PC-9 (cell line): ENCODE measurements at regions not wholly inside any gene's neighbourhood (a gene's known extent, or its start where the extent isn't known, plus 50 kb on each side); places are given as distances from the start of the nearest gene placed in this dataset.

Experiments
- BruUV-seq: library from RNA; stranded (reverse); fragments of 400-500 nt; replicated peaks from 2 replicates; lab custom pipeline; 2021; lab: Mats Ljungman, UMichigan
- CTCF ChIA-PET: fragments of 300-600 bp; sonication (Branson Sonifier 250); formaldehyde crosslinking; loops from one replicate; lab custom pipeline; 2022; ENCODE audit warnings: antibody characterized with exemption; lab: Charles Lee
- POLR2A ChIA-PET: fragments of 300-600 bp; sonication (Branson Sonifier 250); formaldehyde crosslinking; loops from one replicate; lab custom pipeline; 2022; ENCODE audit warnings: antibody characterized with exemption; ENCODE audit not compliant: unreplicated experiment; lab: Charles Lee
- DNase-seq, 2 experiments: peaks; one replicate each; pipeline versions ENCODE4 v3.0.0 to v3.0.0-alpha.2; 2015 to 2022; ENCODE audit warnings: mixed read lengths in 1 of 2
- H2AFZ ChIP-seq: fragments of 200-600 bp; sonication (generic); 2 replicates; pipeline ENCODE4 v1.8.1; 2017; ENCODE audit warnings: antibody characterized with exemption
- H3F3A ChIP-seq: fragments of 200-600 bp; sonication (generic); 2 replicates; pipeline ENCODE4 v1.8.1; 2017; ENCODE audit warnings: antibody characterized with exemption, mild to moderate bottlenecking, low read depth; ENCODE audit not compliant: insufficient read depth
- H3K27ac ChIP-seq: fragments of 200-600 bp; sonication (generic); 2 replicates; pipeline ENCODE4 v1.6.1; 2016; ENCODE audit warnings: mixed run types
- H3K27me3 ChIP-seq: fragments of 200-600 bp; sonication (generic); 2 replicates; pipeline ENCODE4 v1.6.1; 2016; ENCODE audit warnings: low read depth, mixed run types; ENCODE audit not compliant: insufficient read depth
- H3K36me3 ChIP-seq: fragments of 200-600 bp; sonication (generic); 2 replicates; pipeline ENCODE4 v1.6.1; 2016; ENCODE audit warnings: low read depth, mixed run types
- H3K4me1 ChIP-seq: fragments of 200-600 bp; sonication (generic); replicated peaks from 2 replicates; pipeline ENCODE4 v1.6.1; 2016; ENCODE audit warnings: mixed run types; ENCODE audit not compliant: insufficient read depth
- H3K4me2 ChIP-seq: fragments of 200-600 bp; sonication (generic); 2 replicates; pipeline ENCODE4 v1.6.1; 2017; ENCODE audit warnings: mixed run types
- H3K4me3 ChIP-seq: fragments of 200-600 bp; sonication (generic); 2 replicates; pipeline ENCODE4 v1.6.1; 2016; ENCODE audit warnings: mixed run types
- H3K79me2 ChIP-seq: fragments of 200-600 bp; sonication (generic); 2 replicates; pipeline ENCODE4 v1.6.1; 2017; ENCODE audit warnings: low read depth, mixed run types
- H3K9me2 ChIP-seq: fragments of 200-600 bp; sonication (generic); 2 replicates; pipeline ENCODE4 v1.8.1; 2017; ENCODE audit warnings: mild to moderate bottlenecking; ENCODE audit not compliant: insufficient read depth
- H3K9me3 ChIP-seq: fragments of 200-600 bp; sonication (generic); 2 replicates; pipeline ENCODE4 v1.8.1; 2016; ENCODE audit warnings: low read depth; ENCODE audit not compliant: insufficient read depth
- H4K20me1 ChIP-seq: fragments of 200-600 bp; sonication (generic); 2 replicates; pipeline ENCODE4 v1.8.1; 2017; ENCODE audit not compliant: insufficient read depth
- CTCF ChIP-seq: fragments of 200-600 bp; sonication (generic); conservative IDR thresholded peaks from 2 replicates; pipeline ENCODE4 v1.6.1; 2017; ENCODE audit warnings: mixed run types, antibody characterized with exemption, mild to moderate bottlenecking, moderate library complexity
- EZH2 ChIP-seq: fragments of 200-600 bp; sonication (generic); IDR thresholded peaks from 2 replicates; pipeline ENCODE4 v1.8.0; 2017; ENCODE audit warnings: antibody characterized with exemption, low read depth
- intact Hi-C: fragments of 100-400 bp; cut with micrococcal nuclease; formaldehyde crosslinking; loops from one replicate; pipeline ENCODE4 v1.10.0; 2022; ENCODE audit not compliant: unreplicated experiment

DNA sequence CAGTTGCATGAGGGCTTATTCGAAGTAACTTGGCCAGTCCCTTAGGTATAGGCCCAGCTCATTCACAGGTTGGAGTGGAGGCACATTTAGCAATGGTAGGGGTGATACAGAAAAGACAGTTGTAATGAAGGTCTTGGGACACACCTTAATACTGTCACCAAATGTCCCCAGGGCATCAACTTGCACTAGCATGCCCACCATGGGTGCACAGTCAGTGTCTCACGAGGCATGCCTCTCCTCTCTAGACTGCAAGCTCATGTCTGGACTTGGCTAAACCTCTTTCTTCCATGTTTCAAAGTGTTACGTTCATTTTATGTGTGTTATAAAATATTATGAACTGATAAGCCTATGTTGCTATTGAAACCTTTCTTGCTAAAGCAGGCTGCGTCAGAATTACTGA is 124.0 kb upstream of the ECI2 start:
- no peaks in the 10 kb centered on the region for H3K36me3 ChIP-seq
- intact Hi-C loops: no loop called here
- no peaks in the 10 kb centered on the region for H3F3A ChIP-seq
- H2AFZ ChIP-seq: no peak overlapping the region
- CTCF ChIA-PET: no interaction called here
- no TSS peak for BruUV-seq
- H3K27ac ChIP-seq: no peak overlapping the region
- no peak overlapping the region for H3K4me2 ChIP-seq
- H4K20me1 ChIP-seq: no peaks in the 10 kb centered on the region
- no peak for TF ChIP-seq CTCF
- TF ChIP-seq EZH2: no peak
- H3K4me3 ChIP-seq: no peak overlapping the region
- H3K9me2 ChIP-seq: no peaks in the 10 kb centered on the region
- H3K27me3 ChIP-seq: no peaks in the 10 kb centered on the region
- DNase-seq: no peak
- no peaks in the 10 kb centered on the region for H3K79me2 ChIP-seq
- H3K9me3 ChIP-seq: no peaks in the 10 kb centered on the region
- POLR2A ChIA-PET: no interaction called here
- H3K4me1 ChIP-seq: no peaks in the 10 kb centered on the region

GRCh38 chr6:4258733-4259132 is 123.4 kb upstream of the ECI2 start:
- no peak for DNase-seq
- H4K20me1 ChIP-seq: no peaks in the 10 kb centered on the region
- intact Hi-C loops: no loop called here
- no peaks in the 10 kb centered on the region for H3K9me3 ChIP-seq
- POLR2A ChIA-PET: no interaction called here
- no peaks in the 10 kb centered on the region for H3F3A ChIP-seq
- H3K4me1 ChIP-seq: no peaks in the 10 kb centered on the region
- H3K4me2 ChIP-seq: no peak overlapping the region
- CTCF ChIA-PET: no interaction called here
- H3K27ac ChIP-seq: no peak overlapping the region
- no peaks in the 10 kb centered on the region for H3K79me2 ChIP-seq
- no peak for TF ChIP-seq EZH2
- H3K9me2 ChIP-seq: no peaks in the 10 kb centered on the region
- no peaks in the 10 kb centered on the region for H3K27me3 ChIP-seq
- BruUV-seq: no TSS peak
- H2AFZ ChIP-seq: no peak overlapping the region
- no peak overlapping the region for H3K4me3 ChIP-seq
- no peaks in the 10 kb centered on the region for H3K36me3 ChIP-seq

DNA sequence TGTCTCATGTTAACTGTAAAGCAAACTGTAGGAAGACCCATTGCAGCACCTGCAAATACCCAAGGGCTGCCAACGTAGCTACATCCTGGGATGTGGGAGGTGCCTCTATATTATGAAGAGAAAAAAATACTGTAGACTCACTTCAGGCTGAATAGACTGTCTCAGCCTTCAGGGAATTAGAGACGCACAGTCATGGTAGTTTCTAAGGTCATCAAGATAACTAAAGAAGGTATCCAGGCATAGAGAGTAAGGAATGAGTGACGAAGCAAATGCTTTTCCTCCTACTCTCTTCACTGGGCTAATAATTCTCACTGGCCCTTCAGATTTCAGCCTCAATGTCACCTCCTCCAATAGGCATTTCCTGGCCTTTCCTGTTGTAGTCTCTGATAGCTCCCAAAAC is 121.6 kb upstream of the ECI2 start:
- no peak overlapping the region for H2AFZ ChIP-seq
- ChIA-PET POLR2A (interaction anchor here (0.5 to 0.7 kb wide), 2 partner anchors 350 to 826 kb away, joined by 4 to 12 read pairs; no protein-coding TSS in a partner anchor), CTCF (interaction anchor here (0.9 kb wide), 1 partner anchor 14 kb away, joined by 3 read pairs; no protein-coding TSS in a partner anchor)
- H3K27me3 ChIP-seq: no peaks in the 10 kb centered on the region
- no peaks in the 10 kb centered on the region for H3K4me1 ChIP-seq
- no peaks in the 10 kb centered on the region for H3F3A ChIP-seq
- peak in 1 of 2 experiments; percentile 31 for DNase-seq
- H3K4me2 ChIP-seq: no peak overlapping the region
- no peak overlapping the region for H3K27ac ChIP-seq
- no TSS peak for BruUV-seq
- H3K36me3 ChIP-seq: no peaks in the 10 kb centered on the region
- H3K4me3 ChIP-seq: no peak overlapping the region
- H4K20me1 ChIP-seq: no peaks in the 10 kb centered on the region
- no peaks in the 10 kb centered on the region for H3K9me3 ChIP-seq
- H3K9me2 ChIP-seq: no peaks in the 10 kb centered on the region
- no peaks in the 10 kb centered on the region for H3K79me2 ChIP-seq
- intact Hi-C loops: loop anchor here (1.0 kb wide), 1 partner anchor 23 kb away; no protein-coding TSS in a partner anchor
- TF ChIP-seq EZH2 (no peak), CTCF (no peak)
